Hematopoietic multipotent progenitor cell treated with erythropoietin and hydrocortisone succinate and interleukin-3 and kit ligand, for 8 days (in vitro differentiated cells): ENCODE measurements at regions not wholly inside any gene's neighbourhood (a gene's known extent, or its start where the extent isn't known, plus 50 kb on each side); places are given as distances from the start of the nearest gene placed in this dataset.
"Not testable (repeated sequence)": the region's sequence is repeated elsewhere in the genome, so short reads cannot be mapped to it uniquely, and the experiment has no call there.

Experiments
- DNase-seq: peaks from one replicate; pipeline ENCODE4 v3.0.0-alpha.2; 2015

GRCh38 chr12:91882910-91883309 is 262.7 kb downstream of the BTG1 start:
- no peak for DNase-seq

- no peak for DNase-seq
Measured at GRCh38 chr12:91880528-91880927, 265.1 kb downstream of the BTG1 start.

GRCh38 chr12:91877456-91878235 is 268.0 kb downstream of the BTG1 start:
- no peak for DNase-seq

GRCh38 chr12:91877022-91877421 is 268.6 kb downstream of the BTG1 start:
- DNase-seq = no peak

- not testable (repeated sequence) for DNase-seq
Measured at GRCh38 chr12:91875671-91876070, 270.0 kb downstream of the BTG1 start.

- DNase-seq = no peak
Measured at GRCh38 chr12:91874086-91874865, 271.4 kb downstream of the BTG1 start.

- DNase-seq = no peak
Measured at GRCh38 chr12:91871751-91872150, 273.9 kb downstream of the BTG1 start.

GRCh38 chr12:91870872-91871707 is 274.6 kb downstream of the BTG1 start:
- no peak for DNase-seq

- DNase-seq = no peak
Measured at GRCh38 chr12:91868054-91868453, 277.6 kb downstream of the BTG1 start.

- no peak for DNase-seq
Measured at GRCh38 chr12:91866566-91866965, 279.1 kb downstream of the BTG1 start.

- DNase-seq = no peak
Measured at GRCh38 chr12:91863702-91864101, 281.9 kb downstream of the BTG1 start.

GRCh38 chr12:91861554-91861953 is 284.1 kb downstream of the BTG1 start:
- DNase-seq = no peak

- no peak for DNase-seq
Measured at GRCh38 chr12:91859347-91859746, 286.3 kb downstream of the BTG1 start.

GRCh38 chr12:91857813-91858542 is 287.7 kb downstream of the BTG1 start:
- DNase-seq = no peak

- no peak for DNase-seq
Measured at GRCh38 chr12:91854725-91855124, 290.9 kb downstream of the BTG1 start.

- no peak for DNase-seq
Measured at GRCh38 chr12:91853350-91854127, 292.1 kb downstream of the BTG1 start.

GRCh38 chr12:91852634-91853033 is 293.0 kb downstream of the BTG1 start:
- no peak for DNase-seq

GRCh38 chr12:91851741-91852477 is 293.7 kb downstream of the BTG1 start:
- DNase-seq = no peak

GRCh38 chr12:91846466-91847055 is 299.1 kb downstream of the BTG1 start:
- DNase-seq = no peak

GRCh38 chr12:91845365-91845764 is 300.3 kb downstream of the BTG1 start:
- DNase-seq = no peak

GRCh38 chr12:91841822-91842221 is 303.8 kb downstream of the BTG1 start:
- DNase-seq = no peak
